B cell (primary cell): ENCODE measurements at regions not wholly inside any gene's neighbourhood (a gene's known extent, or its start where the extent isn't known, plus 50 kb on each side); places are given as distances from the start of the nearest gene placed in this dataset.

Experiments
- ATAC-seq: fragments of 200-7000 bp; cut with Tn5 transposase; one replicate; pipeline ENCODE4 v1.10.0; 2021; ENCODE audit warnings: low read depth, mild to moderate bottlenecking, moderate number of reproducible peaks, moderate library complexity
- CTCF ChIA-PET: fragments of 350-600 bp; sonication (Branson Sonifier 250); formaldehyde crosslinking; loops from one replicate; lab custom pipeline; 2021; ENCODE audit warnings: antibody characterized with exemption, inconsistent platforms; lab: Charles Lee
- POLR2A ChIA-PET: fragments of 350-600 bp; sonication (Branson Sonifier 250); formaldehyde crosslinking; loops from one replicate; lab custom pipeline; 2021; ENCODE audit warnings: antibody characterized with exemption; lab: Charles Lee
- DNase-seq: peaks from one replicate; pipeline ENCODE4 v3.0.0; 2013
- H2AFZ ChIP-seq: 2 replicates; pipeline ENCODE4 v1.6.1; 2012; ENCODE audit warnings: mild to moderate bottlenecking, low read depth, low read length; ENCODE audit not compliant: insufficient read depth, poor library complexity, severe bottlenecking
- H3K27ac ChIP-seq, 2 donors: 1 replicate in 1 of 2; 2 replicates in 1 of 2; pipeline ENCODE4 v1.5.1; 2012 to 2013; ENCODE audit warnings: low read length in 2 of 2, mild to moderate bottlenecking in 2 of 2, moderate library complexity in 1 of 2
- H3K27me3 ChIP-seq, 4 experiments: fragments of 200-600 bp in 1 of 4; sonication (generic) in 1 of 4; replicated peaks in 1 of 4; 1 replicate in 2 of 4; 2 replicates in 2 of 4; pipeline versions ENCODE4 v1.6.1 to v1.7.0; 2013 to 2016; ENCODE audit warnings: low read length in 3 of 4, mild to moderate bottlenecking in 2 of 4, mixed read lengths in 1 of 4, moderate library complexity in 1 of 4; ENCODE audit not compliant: insufficient read depth in 4 of 4, control insufficient read depth in 3 of 4; ENCODE audit errors: control extremely low read depth in 1 of 4
- H3K36me3 ChIP-seq, 2 experiments: replicated peaks in 1 of 2; 1 replicate in 1 of 2; 2 replicates in 1 of 2; pipeline versions ENCODE4 v1.6.1 to v1.7.1; 2013; ENCODE audit warnings: low read length in 1 of 2; ENCODE audit not compliant: insufficient read depth in 2 of 2, control insufficient read depth in 1 of 2; ENCODE audit errors: control extremely low read depth in 1 of 2, extremely low read depth in 1 of 2
- H3K4me1 ChIP-seq, 2 donors: fragments of 200-600 bp in 1 of 2; sonication (generic) in 1 of 2; 1 replicate in 1 of 2; 2 replicates in 1 of 2; pipeline versions ENCODE4 v1.5.1 to v1.6.1; 2013 to 2017; ENCODE audit warnings: low read length in 2 of 2; ENCODE audit not compliant: control insufficient read depth in 2 of 2, insufficient read depth in 2 of 2
- H3K4me2 ChIP-seq: replicated peaks from 2 replicates; pipeline ENCODE3; 2012; ENCODE audit warnings: mild to moderate bottlenecking, low read depth, low read length; ENCODE audit not compliant: poor library complexity, severe bottlenecking
- H3K4me3 ChIP-seq, 5 experiments: fragments of 200-600 bp in 1 of 5; sonication (generic) in 1 of 5; 1 replicate in 3 of 5; 2 replicates in 2 of 5; pipeline versions ENCODE4 v1.5.1 to v1.7.0; 2011 to 2016; ENCODE audit warnings: low read length in 4 of 5, mild to moderate bottlenecking in 4 of 5, low read depth in 2 of 5, control low read depth in 1 of 5, moderate library complexity in 1 of 5; ENCODE audit not compliant: insufficient read depth in 1 of 5; ENCODE audit errors: control extremely low read depth in 1 of 5, extremely low read depth in 1 of 5
- H3K79me2 ChIP-seq: fragments of 200-600 bp; sonication (generic); one replicate; pipeline ENCODE4 v1.6.0; 2016; ENCODE audit warnings: low read length; ENCODE audit not compliant: control insufficient read depth, insufficient read depth
- H3K9ac ChIP-seq: fragments of 200-600 bp; sonication (generic); 2 replicates; pipeline ENCODE4 v1.6.1; 2017; ENCODE audit warnings: mild to moderate bottlenecking, low read length, moderate library complexity
- H3K9me3 ChIP-seq, 3 donors: one replicate each; pipeline versions ENCODE4 v1.6.1 to v1.7.1; 2013; ENCODE audit warnings: low read length in 2 of 3; ENCODE audit not compliant: control insufficient read depth in 2 of 3, insufficient read depth in 1 of 3; ENCODE audit errors: control extremely low read depth in 1 of 3
- H4K20me1 ChIP-seq: 2 replicates; pipeline ENCODE4 v1.6.0; 2012; ENCODE audit warnings: mild to moderate bottlenecking, low read length; ENCODE audit not compliant: insufficient read depth, control insufficient read depth, poor library complexity, severe bottlenecking
- H3K27ac Mint-ChIP-seq: one replicate; pipeline ENCODE4 v1.8.0; 2021; ENCODE audit warnings: mixed read lengths
- H3K27me3 Mint-ChIP-seq: one replicate; pipeline ENCODE4 v1.8.0; 2021; ENCODE audit warnings: mixed read lengths
- H3K4me1 Mint-ChIP-seq: one replicate; pipeline ENCODE4 v1.8.0; 2021; ENCODE audit warnings: mixed read lengths
- H3K4me3 Mint-ChIP-seq: one replicate; pipeline ENCODE4 v1.8.0; 2021; ENCODE audit warnings: mixed read lengths
- H3K9me3 Mint-ChIP-seq: one replicate; pipeline ENCODE4 v1.8.0; 2022; ENCODE audit warnings: mixed read lengths; ENCODE audit not compliant: insufficient read depth
- EZH2 ChIP-seq: IDR thresholded peaks from 2 replicates; pipeline ENCODE4 v1.6.1; 2012; ENCODE audit warnings: borderline replicate concordance, low read depth, mild to moderate bottlenecking, moderate library complexity, low read length; ENCODE audit not compliant: insufficient read depth, poor library complexity, severe bottlenecking
- WGBS: methylation state at CpG from one replicate; pipeline ENCODE4 v1.1.5; 2013; ENCODE audit warnings: missing lambda C conversion rate; ENCODE audit not compliant: insufficient coverage; 5-methylcytosine and 5-hydroxymethylcytosine counted together
- intact Hi-C: fragments of 100-400 bp; cut with micrococcal nuclease; formaldehyde crosslinking; loops from one replicate; pipeline ENCODE4 v1.10.0; 2022
- TF ChIP-seq, protein P1 (sequence below): fragments of 200-600 bp; IDR thresholded peaks from one replicate; pipeline ENCODE4 v1.8.0; 2022; ENCODE audit warnings: antibody characterized with exemption, mild to moderate bottlenecking

DNA sequence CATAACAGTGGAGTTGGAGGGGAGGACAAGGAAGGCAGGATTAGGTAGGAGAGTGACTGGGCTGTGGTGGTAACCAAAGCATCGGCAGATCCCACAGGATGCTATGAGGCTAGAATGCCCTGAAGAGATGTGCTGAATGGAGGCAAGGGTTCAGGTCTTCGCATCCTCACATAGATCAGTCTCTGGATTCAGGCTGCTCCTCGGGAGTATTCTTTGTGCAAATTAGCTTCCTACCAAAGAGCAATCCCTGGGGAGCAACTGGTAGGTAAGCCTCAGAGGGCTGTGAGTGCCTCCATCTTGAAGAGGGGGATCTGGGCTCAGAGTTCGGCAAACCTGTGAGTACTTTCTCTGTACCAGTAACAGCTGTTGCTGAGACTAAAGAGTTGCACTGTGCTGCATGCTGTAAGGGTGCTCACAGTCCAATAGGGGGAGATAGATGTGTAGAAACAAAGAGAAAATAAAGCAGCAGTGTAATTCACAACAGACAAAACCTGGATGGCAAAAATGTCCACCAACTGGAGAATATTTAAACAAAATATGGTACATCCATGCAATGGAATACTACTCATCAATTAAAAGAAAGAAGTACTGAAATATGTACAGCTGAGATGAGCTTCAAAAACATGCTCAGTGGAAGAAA lies 322.4 kb upstream of the DEPDC1 start:
- Histone ChIP-seq H3K4me2 (no peak overlapping the region), H3K27me3 (no peaks in the 10 kb centered on the region), H4K20me1 (no peaks in the 10 kb centered on the region), H3K36me3 (no peaks in the 10 kb centered on the region), H3K27ac (no peak overlapping the region), H2AFZ (no peak overlapping the region), H3K4me3 (no peak overlapping the region), H3K9ac (no peak overlapping the region), H3K79me2 (no peaks in the 10 kb centered on the region), H3K9me3 (peaks cover 0 to 12% (median 0%) of the 10 kb centered on the region in 3 donors), H3K4me1 (no peaks in the 10 kb centered on the region)
- POLR2A ChIA-PET: no interaction called here
- WGBS: 90% methylated on average over 4 of the region's 4 CpGs
- H3K4me3 Mint-ChIP-seq: no peak overlapping the region
- ATAC-seq: no peak
- no peaks in the 10 kb centered on the region for H3K27me3 Mint-ChIP-seq
- H3K4me1 Mint-ChIP-seq: no peaks in the 10 kb centered on the region
- intact Hi-C loops: no loop called here
- no peak overlapping the region for H3K27ac Mint-ChIP-seq
- DNase-seq: no peak
- H3K9me3 Mint-ChIP-seq: peaks cover 2% of the 10 kb centered on the region
- TF ChIP-seq EZH2: no peak
- TF ChIP-seq, protein P1, sequence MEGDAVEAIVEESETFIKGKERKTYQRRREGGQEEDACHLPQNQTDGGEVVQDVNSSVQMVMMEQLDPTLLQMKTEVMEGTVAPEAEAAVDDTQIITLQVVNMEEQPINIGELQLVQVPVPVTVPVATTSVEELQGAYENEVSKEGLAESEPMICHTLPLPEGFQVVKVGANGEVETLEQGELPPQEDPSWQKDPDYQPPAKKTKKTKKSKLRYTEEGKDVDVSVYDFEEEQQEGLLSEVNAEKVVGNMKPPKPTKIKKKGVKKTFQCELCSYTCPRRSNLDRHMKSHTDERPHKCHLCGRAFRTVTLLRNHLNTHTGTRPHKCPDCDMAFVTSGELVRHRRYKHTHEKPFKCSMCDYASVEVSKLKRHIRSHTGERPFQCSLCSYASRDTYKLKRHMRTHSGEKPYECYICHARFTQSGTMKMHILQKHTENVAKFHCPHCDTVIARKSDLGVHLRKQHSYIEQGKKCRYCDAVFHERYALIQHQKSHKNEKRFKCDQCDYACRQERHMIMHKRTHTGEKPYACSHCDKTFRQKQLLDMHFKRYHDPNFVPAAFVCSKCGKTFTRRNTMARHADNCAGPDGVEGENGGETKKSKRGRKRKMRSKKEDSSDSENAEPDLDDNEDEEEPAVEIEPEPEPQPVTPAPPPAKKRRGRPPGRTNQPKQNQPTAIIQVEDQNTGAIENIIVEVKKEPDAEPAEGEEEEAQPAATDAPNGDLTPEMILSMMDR: no peak
- CTCF ChIA-PET: no interaction called here

DNA sequence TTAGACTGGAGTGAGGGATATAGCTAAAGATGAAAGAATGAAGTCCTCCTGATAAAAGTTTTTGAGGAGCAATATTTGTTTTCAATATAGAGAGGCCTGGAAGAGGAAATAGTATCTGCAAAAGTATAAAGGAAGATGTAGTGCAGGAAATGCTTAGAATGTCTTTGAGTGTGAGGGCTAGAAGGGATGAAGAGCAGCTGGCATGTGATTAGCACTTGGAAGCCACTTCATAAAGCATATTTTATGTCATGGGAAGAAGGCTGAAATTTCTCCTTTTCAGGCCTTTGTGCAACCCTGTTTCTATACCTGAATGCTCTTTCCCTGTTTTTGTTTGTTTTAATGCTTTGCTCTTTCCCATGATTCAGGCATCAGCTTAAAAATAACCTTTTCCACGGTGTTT lies 323.3 kb upstream of the DEPDC1 start:
- Histone ChIP-seq H3K4me1 (no peaks in the 10 kb centered on the region), H3K79me2 (no peaks in the 10 kb centered on the region), H3K9ac (no peak overlapping the region), H3K4me3 (no peak overlapping the region), H3K9me3 (peaks cover 0 to 12% (median 0%) of the 10 kb centered on the region in 3 donors), H2AFZ (no peak overlapping the region), H3K36me3 (no peaks in the 10 kb centered on the region), H3K4me2 (no peak overlapping the region), H3K27ac (no peak overlapping the region), H3K27me3 (no peaks in the 10 kb centered on the region), H4K20me1 (no peaks in the 10 kb centered on the region)
- CTCF ChIA-PET: no interaction called here
- no peak for DNase-seq
- no peaks in the 10 kb centered on the region for H3K4me1 Mint-ChIP-seq
- intact Hi-C loops: no loop called here
- POLR2A ChIA-PET: no interaction called here
- TF ChIP-seq, protein P1: no peak
- TF ChIP-seq EZH2: no peak
- WGBS: no CpG with 5 or more reads among the region's 1 CpG
- ATAC-seq: no peak
- H3K4me3 Mint-ChIP-seq: no peak overlapping the region
- H3K27me3 Mint-ChIP-seq: no peaks in the 10 kb centered on the region
- peaks cover 2% of the 10 kb centered on the region for H3K9me3 Mint-ChIP-seq
- H3K27ac Mint-ChIP-seq: no peak overlapping the region
